MM.1S (cell line): ENCODE measurements at regions not wholly inside any gene's neighbourhood (a gene's known extent, or its start where the extent isn't known, plus 50 kb on each side); places are given as distances from the start of the nearest gene placed in this dataset.

Experiments used
- DNase-seq: peaks from one replicate; pipeline ENCODE4 v3.0.0-alpha.2; 2015
- H2AFZ ChIP-seq: fragments of 300-600 bp; sonication (generic); 2 replicates; pipeline ENCODE4 v1.6.0; 2016; ENCODE audit warnings: antibody characterized with exemption, low read length
- H3F3A ChIP-seq: fragments of 300-600 bp; sonication (generic); 2 replicates; pipeline ENCODE4 v1.6.1; 2016; ENCODE audit warnings: mild to moderate bottlenecking, antibody characterized with exemption, low read length, moderate library complexity, mixed read lengths; ENCODE audit not compliant: insufficient read depth
- H3K27ac ChIP-seq: fragments of 300-600 bp; sonication (generic); 2 replicates; pipeline ENCODE4 v1.5.1; 2016; ENCODE audit warnings: mild to moderate bottlenecking, low read length
- H3K27me3 ChIP-seq: fragments of 300-600 bp; sonication (generic); replicated peaks from 2 replicates; pipeline ENCODE4 v1.6.0; 2016; ENCODE audit warnings: low read length; ENCODE audit not compliant: insufficient read depth
- H3K36me3 ChIP-seq: fragments of 300-600 bp; sonication (generic); replicated peaks from 2 replicates; pipeline ENCODE4 v1.6.1; 2016; ENCODE audit warnings: mild to moderate bottlenecking, low read length, mixed read lengths; ENCODE audit not compliant: insufficient read depth
- H3K4me1 ChIP-seq: fragments of 300-600 bp; sonication (generic); 2 replicates; pipeline ENCODE4 v1.6.1; 2016; ENCODE audit warnings: low read length, mixed read lengths
- H3K4me2 ChIP-seq: fragments of 300-600 bp; sonication (generic); 2 replicates; pipeline ENCODE4 v1.6.0; 2016; ENCODE audit warnings: low read depth, low read length
- H3K4me3 ChIP-seq: fragments of 300-600 bp; sonication (generic); 2 replicates; pipeline ENCODE4 v1.5.1; 2016; ENCODE audit warnings: low read length, mixed read lengths
- H3K79me2 ChIP-seq: fragments of 300-600 bp; sonication (generic); 2 replicates; pipeline ENCODE4 v1.6.1; 2016; ENCODE audit warnings: mixed run types, low read length, mixed read lengths
- H3K9ac ChIP-seq: fragments of 300-600 bp; sonication (generic); 2 replicates; pipeline ENCODE4 v1.6.1; 2016; ENCODE audit warnings: low read length, mixed read lengths
- H3K9me2 ChIP-seq: fragments of 300-600 bp; sonication (generic); replicated peaks from 2 replicates; pipeline ENCODE4 v1.6.1; 2016; ENCODE audit warnings: mild to moderate bottlenecking, low read length, mixed read lengths; ENCODE audit not compliant: insufficient read depth
- H3K9me3 ChIP-seq: fragments of 300-600 bp; sonication (generic); replicated peaks from 2 replicates; pipeline ENCODE4 v1.6.1; 2016; ENCODE audit warnings: mild to moderate bottlenecking, low read length, mixed read lengths; ENCODE audit not compliant: insufficient read depth
- H4K20me1 ChIP-seq: fragments of 300-600 bp; sonication (generic); 2 replicates; pipeline ENCODE4 v1.6.1; 2016; ENCODE audit warnings: mild to moderate bottlenecking, low read length, moderate library complexity, mixed read lengths; ENCODE audit not compliant: insufficient read depth
- CTCF ChIP-seq: fragments of 300-600 bp; sonication (generic); IDR thresholded peaks from 2 replicates; pipeline ENCODE4 v1.5.1; 2016; ENCODE audit warnings: antibody characterized with exemption, low read length, mixed read lengths
- EZH2 ChIP-seq: fragments of 300-600 bp; sonication (generic); optimal IDR thresholded peaks from 2 replicates; pipeline ENCODE3; 2017; ENCODE audit warnings: low read depth, mild to moderate bottlenecking, antibody characterized with exemption, low read length, mixed read lengths
- EZH2phosphoT487 ChIP-seq: fragments of 300-600 bp; sonication (generic); IDR thresholded peaks from 2 replicates; pipeline ENCODE4 v1.6.1; 2018; ENCODE audit warnings: antibody characterized with exemption, low read length

GRCh38 chr4:129355516-129355915 lies 259.6 kb downstream of the C4orf33 start:
- H3K4me2 ChIP-seq, result no peak overlapping the region
- H3K9ac ChIP-seq, result no peak overlapping the region
- H3K36me3 ChIP-seq, result no peaks in the 10 kb centered on the region
- H3K9me2 ChIP-seq, result no peaks in the 10 kb centered on the region
- H4K20me1 ChIP-seq, result no peaks in the 10 kb centered on the region
- no peak overlapping the region for H3K27ac ChIP-seq
- peaks cover 14% of the 10 kb centered on the region for H3F3A ChIP-seq
- no peak for TF ChIP-seq CTCF
- TF ChIP-seq EZH2, result no peak
- H3K79me2 ChIP-seq, result no peaks in the 10 kb centered on the region
- H3K4me1 ChIP-seq, result peaks cover 38% of the 10 kb centered on the region
- no peaks in the 10 kb centered on the region for H3K27me3 ChIP-seq
- DNase-seq, result no peak
- no peak overlapping the region for H2AFZ ChIP-seq
- H3K4me3 ChIP-seq, result no peak overlapping the region
- no peaks in the 10 kb centered on the region for H3K9me3 ChIP-seq

GRCh38 chr4:129358571-129358970 lies 262.6 kb downstream of the C4orf33 start:
- peaks cover 23% of the 10 kb centered on the region for H3K4me1 ChIP-seq
- no peaks in the 10 kb centered on the region for H3K36me3 ChIP-seq
- no peak for TF ChIP-seq EZH2phosphoT487
- TF ChIP-seq CTCF, result no peak
- TF ChIP-seq EZH2, result no peak
- H3K4me3 ChIP-seq, result no peak overlapping the region
- H3K27me3 ChIP-seq, result no peaks in the 10 kb centered on the region
- no peaks in the 10 kb centered on the region for H3K9me3 ChIP-seq
- H3F3A ChIP-seq, result 0 out of 2 replicates have a peak, but pooled peaks cover 6% of the 10 kb centered on the region
- no peaks in the 10 kb centered on the region for H3K9me2 ChIP-seq
- H3K79me2 ChIP-seq, result no peaks in the 10 kb centered on the region
- H3K4me2 ChIP-seq, result peak overlapping the region; percentile 45
- peak overlapping the region; percentile 12; the same call in 1 of the 2 replicates for H2AFZ ChIP-seq
- peak overlapping the region; percentile 11; the same call in 1 of the 2 replicates for H3K27ac ChIP-seq
- no peaks in the 10 kb centered on the region for H4K20me1 ChIP-seq
- DNase-seq, result peak; percentile 81
- H3K9ac ChIP-seq, result no peak overlapping the region

- Histone ChIP-seq H3K9ac (no peak overlapping the region), H3K4me3 (no peak overlapping the region), H4K20me1 (no peaks in the 10 kb centered on the region), H3K4me1 (peaks cover 22% of the 10 kb centered on the region), H3F3A (0 out of 2 replicates have a peak, but pooled peaks cover 6% of the 10 kb centered on the region), H3K36me3 (no peaks in the 10 kb centered on the region), H3K9me2 (no peaks in the 10 kb centered on the region), H3K79me2 (no peaks in the 10 kb centered on the region), H3K9me3 (no peaks in the 10 kb centered on the region), H2AFZ (no peak overlapping the region), H3K27me3 (no peaks in the 10 kb centered on the region), H3K4me2 (no peak overlapping the region), H3K27ac (no peak overlapping the region)
- no peak for DNase-seq
- TF ChIP-seq EZH2 (no peak), EZH2phosphoT487 (no peak), CTCF (no peak)
These were observed 263.5 kb downstream of the C4orf33 start for GRCh38 chr4:129359461-129359860.
